Forelimb muscle (tissue), 1 donor: ENCODE measurements at regions not wholly inside any gene's neighbourhood (a gene's known extent, or its start where the extent isn't known, plus 50 kb on each side); places are given as distances from the start of the nearest gene placed in this dataset.

Experiments used
- DNase-seq: peaks from one replicate; pipeline ENCODE4 v3.0.0-alpha.2; 2013; ENCODE audit warnings: low read depth

GRCh38 chr14:38150075-38150474 is 57.6 kb upstream of the SSTR1 start:
- DNase-seq, result no peak
